DOHH2 (cell line): ENCODE measurements at regions not wholly inside any gene's neighbourhood (a gene's known extent, or its start where the extent isn't known, plus 50 kb on each side); places are given as distances from the start of the nearest gene placed in this dataset.

Experiments used
- CTCF ChIP-seq: fragments of 200-600 bp; sonication (generic); IDR thresholded peaks from one replicate; pipeline ENCODE4 v1.5.1; 2014; ENCODE audit warnings: antibody characterized with exemption, mild to moderate bottlenecking, low read depth, low read length; ENCODE audit not compliant: poor library complexity, severe bottlenecking
- EZH2phosphoT487 ChIP-seq: fragments of 200-600 bp; sonication (generic); IDR thresholded peaks from 2 replicates; pipeline ENCODE4 v1.6.1; 2017; ENCODE audit warnings: borderline replicate concordance, mild to moderate bottlenecking, antibody characterized with exemption, low read length, moderate library complexity, mixed read lengths

- TF ChIP-seq CTCF (no peak), EZH2phosphoT487 (no peak)
Observed at GRCh38 chr5:158174026-158174425, 315.1 kb upstream of the CLINT1 start.
